SK-N-SH treated with all-trans-retinoic acid at 6 μM for 48 hours (cell line): ENCODE measurements at regions not wholly inside any gene's neighbourhood (a gene's known extent, or its start where the extent isn't known, plus 50 kb on each side); places are given as distances from the start of the nearest gene placed in this dataset.

Experiments used
- ARNTL ChIP-seq: fragments of 450-650 bp; formaldehyde crosslinking; IDR thresholded peaks from 2 replicates; pipeline ENCODE4 v1.5.0; 2020; ENCODE audit warnings: low read depth, mild to moderate bottlenecking, moderate library complexity, borderline replicate concordance
- OSR1 ChIP-seq: fragments of 250-450 bp; sonication (Bioruptor Pico); IDR thresholded peaks from 2 replicates; pipeline ENCODE4 v1.8.0; 2022; ENCODE audit warnings: moderate library complexity, mild to moderate bottlenecking, inconsistent platforms
- RARB ChIP-seq: fragments of 250-450 bp; sonication (Bioruptor Pico); IDR thresholded peaks from 2 replicates; pipeline ENCODE4 v1.8.0; 2021; ENCODE audit warnings: mild to moderate bottlenecking, moderate library complexity
- ZNF70 ChIP-seq: fragments of 450-650 bp; formaldehyde crosslinking; IDR thresholded peaks from 2 replicates; pipeline ENCODE4 v1.5.0; 2020; ENCODE audit warnings: mild to moderate bottlenecking, moderate library complexity
- ZNF8 ChIP-seq: fragments of 450-650 bp; formaldehyde crosslinking; IDR thresholded peaks from 2 replicates; pipeline ENCODE4 v1.5.0; 2020; ENCODE audit warnings: mild to moderate bottlenecking, moderate library complexity
- TF ChIP-seq, protein P1 (sequence below): fragments of 250-450 bp; sonication (Bioruptor Pico); IDR thresholded peaks from 2 replicates; pipeline ENCODE4 v1.5.1; 2020; ENCODE audit warnings: low read depth, mild to moderate bottlenecking, moderate library complexity
- TF ChIP-seq, protein P2 (sequence below): fragments of 250-450 bp; sonication (Bioruptor Pico); IDR thresholded peaks from 2 replicates; pipeline ENCODE4 v1.8.0; 2020; ENCODE audit warnings: mild to moderate bottlenecking, moderate library complexity, borderline replicate concordance

DNA sequence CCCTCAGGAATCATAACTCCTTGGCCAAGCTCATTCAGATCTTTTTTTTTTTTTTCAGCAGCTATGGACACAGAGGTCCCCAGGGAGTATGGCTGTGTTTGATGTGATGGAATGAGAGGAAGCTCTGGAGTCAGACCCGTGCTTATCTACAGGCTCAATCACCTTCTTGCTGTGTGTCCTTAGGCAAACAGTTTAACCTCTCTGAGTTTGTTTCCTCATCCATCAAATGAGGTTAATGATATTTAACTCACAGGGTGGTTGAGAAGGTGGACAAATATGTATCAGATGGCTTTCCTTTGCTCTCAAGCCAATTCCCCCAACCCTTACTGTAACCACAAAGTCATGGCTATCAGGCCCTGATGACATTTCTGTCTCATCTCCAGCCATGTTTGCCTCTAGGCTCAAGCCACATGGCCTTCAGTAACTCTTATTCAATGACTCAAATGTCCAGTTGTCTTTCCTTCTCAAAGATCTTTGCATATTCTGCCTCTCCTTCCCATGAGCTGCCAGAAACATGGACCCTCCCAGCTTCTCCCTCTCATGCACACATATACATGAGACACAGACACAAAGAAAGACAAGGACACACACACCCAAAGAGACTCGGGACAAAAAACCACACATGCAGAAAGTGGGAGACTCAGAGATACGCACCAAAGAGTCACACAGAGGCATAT is 303.5 kb upstream of the KAZN start:
- TF ChIP-seq RARB (CRISPR knock-in tag) (no peak), OSR1 (CRISPR knock-in tag) (no peak), ARNTL (no peak), ZNF70 (no peak), ZNF8 (no peak)
- TF ChIP-seq, protein P1, sequence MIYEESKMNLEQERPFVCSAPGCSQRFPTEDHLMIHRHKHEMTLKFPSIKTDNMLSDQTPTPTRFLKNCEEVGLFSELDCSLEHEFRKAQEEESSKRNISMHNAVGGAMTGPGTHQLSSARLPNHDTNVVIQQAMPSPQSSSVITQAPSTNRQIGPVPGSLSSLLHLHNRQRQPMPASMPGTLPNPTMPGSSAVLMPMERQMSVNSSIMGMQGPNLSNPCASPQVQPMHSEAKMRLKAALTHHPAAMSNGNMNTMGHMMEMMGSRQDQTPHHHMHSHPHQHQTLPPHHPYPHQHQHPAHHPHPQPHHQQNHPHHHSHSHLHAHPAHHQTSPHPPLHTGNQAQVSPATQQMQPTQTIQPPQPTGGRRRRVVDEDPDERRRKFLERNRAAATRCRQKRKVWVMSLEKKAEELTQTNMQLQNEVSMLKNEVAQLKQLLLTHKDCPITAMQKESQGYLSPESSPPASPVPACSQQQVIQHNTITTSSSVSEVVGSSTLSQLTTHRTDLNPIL (CRISPR knock-in tag) = no peak
- TF ChIP-seq, protein P2, sequence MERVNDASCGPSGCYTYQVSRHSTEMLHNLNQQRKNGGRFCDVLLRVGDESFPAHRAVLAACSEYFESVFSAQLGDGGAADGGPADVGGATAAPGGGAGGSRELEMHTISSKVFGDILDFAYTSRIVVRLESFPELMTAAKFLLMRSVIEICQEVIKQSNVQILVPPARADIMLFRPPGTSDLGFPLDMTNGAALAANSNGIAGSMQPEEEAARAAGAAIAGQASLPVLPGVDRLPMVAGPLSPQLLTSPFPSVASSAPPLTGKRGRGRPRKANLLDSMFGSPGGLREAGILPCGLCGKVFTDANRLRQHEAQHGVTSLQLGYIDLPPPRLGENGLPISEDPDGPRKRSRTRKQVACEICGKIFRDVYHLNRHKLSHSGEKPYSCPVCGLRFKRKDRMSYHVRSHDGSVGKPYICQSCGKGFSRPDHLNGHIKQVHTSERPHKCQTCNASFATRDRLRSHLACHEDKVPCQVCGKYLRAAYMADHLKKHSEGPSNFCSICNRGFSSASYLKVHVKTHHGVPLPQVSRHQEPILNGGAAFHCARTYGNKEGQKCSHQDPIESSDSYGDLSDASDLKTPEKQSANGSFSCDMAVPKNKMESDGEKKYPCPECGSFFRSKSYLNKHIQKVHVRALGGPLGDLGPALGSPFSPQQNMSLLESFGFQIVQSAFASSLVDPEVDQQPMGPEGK = no peak
